ENCODE measurements at regions not wholly inside any gene's neighbourhood (a gene's known extent, or its start where the extent isn't known, plus 50 kb on each side); places are given as distances from the start of the nearest gene placed in this dataset.

GRCh38 chr14:65794674-65795279 is 382.2 kb downstream of the FUT8 start:
- H3K27me3 ChIP-seq (replicated peaks; ENCODE audit: control insufficient read depth, insufficient read depth, low read length), result peaks cover 29% of the 10 kb centered on the region
- H3K4me3 ChIP-seq (ENCODE audit: low read length), result no peak overlapping the region
- no peak overlapping the region for H3K9ac ChIP-seq (ENCODE audit: low read length)
- H3K36me3 ChIP-seq (ENCODE audit: control insufficient read depth, insufficient read depth, low read length, severe bottlenecking), result no peaks in the 10 kb centered on the region
- DNase-seq (ENCODE audit: low read depth), result no peak
- peaks cover 7% of the 10 kb centered on the region for H3K4me1 ChIP-seq (ENCODE audit: control insufficient read depth, insufficient read depth, low read length)
- H3K9me3 ChIP-seq (ENCODE audit: control insufficient read depth, low read length), result no peaks in the 10 kb centered on the region

GRCh38 chr14:65798216-65798615 is 385.7 kb downstream of the FUT8 start:
- Histone ChIP-seq H3K36me3 (ENCODE audit: control insufficient read depth, insufficient read depth, low read length, severe bottlenecking) (no peaks in the 10 kb centered on the region), H3K27me3 (replicated peaks; ENCODE audit: control insufficient read depth, insufficient read depth, low read length) (peaks cover 49% of the 10 kb centered on the region), H3K4me3 (ENCODE audit: low read length) (no peak overlapping the region), H3K9me3 (ENCODE audit: control insufficient read depth, low read length) (peaks cover 5% of the 10 kb centered on the region), H3K4me1 (ENCODE audit: control insufficient read depth, insufficient read depth, low read length) (no peaks in the 10 kb centered on the region), H3K9ac (ENCODE audit: low read length) (no peak overlapping the region)
- DNase-seq (ENCODE audit: low read depth), result no peak

- DNase-seq (ENCODE audit: low read depth), result no peak
- Histone ChIP-seq H3K27me3 (replicated peaks; ENCODE audit: control insufficient read depth, insufficient read depth, low read length) (peaks cover 62% of the 10 kb centered on the region), H3K4me3 (ENCODE audit: low read length) (no peak overlapping the region), H3K9me3 (ENCODE audit: control insufficient read depth, low read length) (peaks cover 5% of the 10 kb centered on the region), H3K4me1 (ENCODE audit: control insufficient read depth, insufficient read depth, low read length) (no peaks in the 10 kb centered on the region), H3K9ac (ENCODE audit: low read length) (no peak overlapping the region), H3K36me3 (ENCODE audit: control insufficient read depth, insufficient read depth, low read length, severe bottlenecking) (no peaks in the 10 kb centered on the region)
These were observed 388.2 kb downstream of the FUT8 start for GRCh38 chr14:65800694-65801093.

- no peak overlapping the region for H3K9ac ChIP-seq (ENCODE audit: low read length)
- no peak for DNase-seq (ENCODE audit: low read depth)
- H3K27me3 ChIP-seq (replicated peaks; ENCODE audit: control insufficient read depth, insufficient read depth, low read length), result peaks cover 57% of the 10 kb centered on the region
- H3K9me3 ChIP-seq (ENCODE audit: control insufficient read depth, low read length), result peaks cover 7% of the 10 kb centered on the region
- no peak overlapping the region for H3K4me3 ChIP-seq (ENCODE audit: low read length)
- peaks cover 3% of the 10 kb centered on the region for H3K4me1 ChIP-seq (ENCODE audit: control insufficient read depth, insufficient read depth, low read length)
- H3K36me3 ChIP-seq (ENCODE audit: control insufficient read depth, insufficient read depth, low read length, severe bottlenecking), result no peaks in the 10 kb centered on the region
These were observed 389.7 kb downstream of the FUT8 start for GRCh38 chr14:65802196-65802595.

- Histone ChIP-seq H3K4me3 (ENCODE audit: low read length) (no peak overlapping the region), H3K9ac (ENCODE audit: low read length) (no peak overlapping the region), H3K36me3 (ENCODE audit: control insufficient read depth, insufficient read depth, low read length, severe bottlenecking) (no peaks in the 10 kb centered on the region), H3K9me3 (ENCODE audit: control insufficient read depth, low read length) (peaks cover 24% of the 10 kb centered on the region), H3K4me1 (ENCODE audit: control insufficient read depth, insufficient read depth, low read length) (peaks cover 3% of the 10 kb centered on the region), H3K27me3 (replicated peaks; ENCODE audit: control insufficient read depth, insufficient read depth, low read length) (peaks cover 51% of the 10 kb centered on the region)
- no peak for DNase-seq (ENCODE audit: low read depth)
These were observed 391.4 kb downstream of the FUT8 start for GRCh38 chr14:65803885-65804284.

DNA sequence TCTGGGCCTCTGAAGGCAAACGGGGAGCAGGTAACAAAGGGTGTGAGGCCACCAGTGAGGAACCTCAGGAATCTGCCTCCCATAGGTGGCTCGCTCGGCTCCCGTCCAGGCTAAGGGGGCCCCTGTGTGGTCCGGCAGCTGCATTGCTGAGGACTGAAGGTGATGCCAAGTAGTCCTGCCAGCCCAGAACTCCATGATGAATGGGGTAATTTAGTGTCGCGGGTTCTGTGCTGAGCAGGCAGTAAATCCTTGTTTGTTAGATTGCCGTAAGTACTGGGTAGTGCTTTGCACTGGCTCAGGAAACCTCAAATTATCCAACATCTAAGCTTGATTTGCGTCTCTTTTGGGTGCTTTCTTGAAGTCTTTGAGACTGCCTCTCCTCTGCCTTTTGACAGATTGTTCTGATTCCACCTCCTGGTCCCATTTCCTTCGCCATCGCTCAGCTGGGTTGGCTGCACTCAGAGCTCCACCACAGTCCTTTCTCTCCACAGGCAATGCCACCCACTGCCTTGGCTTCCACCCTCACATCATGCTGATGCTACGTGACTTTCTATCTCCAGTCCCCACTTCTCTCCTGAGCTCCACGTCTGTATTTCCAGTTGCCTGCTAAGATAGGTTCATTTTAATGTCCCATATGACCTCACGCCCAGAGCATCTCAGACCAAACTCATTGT is 392.0 kb downstream of the FUT8 start:
- Histone ChIP-seq H3K4me1 (ENCODE audit: control insufficient read depth, insufficient read depth, low read length) (peaks cover 3% of the 10 kb centered on the region), H3K36me3 (ENCODE audit: control insufficient read depth, insufficient read depth, low read length, severe bottlenecking) (no peaks in the 10 kb centered on the region), H3K9me3 (ENCODE audit: control insufficient read depth, low read length) (peaks cover 29% of the 10 kb centered on the region), H3K27me3 (replicated peaks; ENCODE audit: control insufficient read depth, insufficient read depth, low read length) (peaks cover 54% of the 10 kb centered on the region), H3K9ac (ENCODE audit: low read length) (no peak overlapping the region), H3K4me3 (ENCODE audit: low read length) (no peak overlapping the region)
- DNase-seq (ENCODE audit: low read depth), result no peak

DNA sequence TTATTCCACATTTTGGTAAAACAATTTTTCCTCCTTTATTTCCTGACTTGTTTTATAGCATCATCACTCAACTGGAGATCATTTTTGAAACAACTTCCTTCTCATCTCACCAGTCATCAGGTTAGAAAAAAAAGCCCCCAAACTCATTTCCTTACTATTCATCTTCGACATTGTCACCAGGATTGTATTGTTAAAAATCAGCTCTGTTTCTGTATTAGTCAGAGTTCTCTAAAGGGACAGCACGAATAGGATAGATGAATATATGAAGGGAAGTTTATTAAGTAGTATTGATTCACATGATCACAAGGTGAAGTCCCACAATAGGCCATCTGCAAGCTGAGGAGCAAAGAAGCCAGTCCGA is 392.6 kb downstream of the FUT8 start:
- Histone ChIP-seq H3K27me3 (replicated peaks; ENCODE audit: control insufficient read depth, insufficient read depth, low read length) (peaks cover 57% of the 10 kb centered on the region), H3K36me3 (ENCODE audit: control insufficient read depth, insufficient read depth, low read length, severe bottlenecking) (no peaks in the 10 kb centered on the region), H3K4me3 (ENCODE audit: low read length) (no peak overlapping the region), H3K4me1 (ENCODE audit: control insufficient read depth, insufficient read depth, low read length) (peaks cover 3% of the 10 kb centered on the region), H3K9me3 (ENCODE audit: control insufficient read depth, low read length) (peaks cover 29% of the 10 kb centered on the region), H3K9ac (ENCODE audit: low read length) (no peak overlapping the region)
- no peak for DNase-seq (ENCODE audit: low read depth)

DNA sequence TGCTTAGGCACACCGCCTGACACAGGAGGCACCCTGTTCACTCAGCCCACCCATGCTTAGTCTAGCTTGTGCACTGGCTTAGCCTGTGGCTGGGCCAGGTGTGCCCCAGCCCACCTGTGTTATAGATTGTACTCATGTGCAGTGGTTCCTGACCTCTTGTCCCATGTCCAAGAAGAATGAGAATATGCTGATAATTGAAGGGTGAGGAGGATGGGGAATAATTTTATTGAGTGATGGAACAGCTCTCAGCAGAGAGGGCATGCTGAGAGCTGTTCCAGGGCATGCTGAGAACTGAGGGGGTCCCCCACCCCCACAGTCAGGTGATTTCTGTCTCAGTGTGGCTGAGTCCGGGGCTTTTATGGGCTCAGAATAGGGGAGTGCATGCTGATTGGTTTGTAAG is 395.9 kb downstream of the FUT8 start:
- Histone ChIP-seq H3K27me3 (replicated peaks; ENCODE audit: control insufficient read depth, insufficient read depth, low read length) (peaks cover 51% of the 10 kb centered on the region), H3K36me3 (ENCODE audit: control insufficient read depth, insufficient read depth, low read length, severe bottlenecking) (no peaks in the 10 kb centered on the region), H3K9me3 (ENCODE audit: control insufficient read depth, low read length) (peaks cover 24% of the 10 kb centered on the region), H3K9ac (ENCODE audit: low read length) (no peak overlapping the region), H3K4me3 (ENCODE audit: low read length) (no peak overlapping the region), H3K4me1 (ENCODE audit: control insufficient read depth, insufficient read depth, low read length) (peaks cover 3% of the 10 kb centered on the region)
- DNase-seq (ENCODE audit: low read depth), result no peak

- peaks cover 24% of the 10 kb centered on the region for H3K9me3 ChIP-seq (ENCODE audit: control insufficient read depth, low read length)
- no peak overlapping the region for H3K4me3 ChIP-seq (ENCODE audit: low read length)
- DNase-seq (ENCODE audit: low read depth), result no peak
- H3K36me3 ChIP-seq (ENCODE audit: control insufficient read depth, insufficient read depth, low read length, severe bottlenecking), result no peaks in the 10 kb centered on the region
- peaks cover 36% of the 10 kb centered on the region for H3K27me3 ChIP-seq (replicated peaks; ENCODE audit: control insufficient read depth, insufficient read depth, low read length)
- peaks cover 3% of the 10 kb centered on the region for H3K4me1 ChIP-seq (ENCODE audit: control insufficient read depth, insufficient read depth, low read length)
- no peak overlapping the region for H3K9ac ChIP-seq (ENCODE audit: low read length)
These were observed 397.8 kb downstream of the FUT8 start for GRCh38 chr14:65810322-65810721.

- no peak overlapping the region for H3K9ac ChIP-seq (ENCODE audit: low read length)
- H3K27me3 ChIP-seq (replicated peaks; ENCODE audit: control insufficient read depth, insufficient read depth, low read length), result peaks cover 36% of the 10 kb centered on the region
- peaks cover 5% of the 10 kb centered on the region for H3K9me3 ChIP-seq (ENCODE audit: control insufficient read depth, low read length)
- H3K4me1 ChIP-seq (ENCODE audit: control insufficient read depth, insufficient read depth, low read length), result no peaks in the 10 kb centered on the region
- no peaks in the 10 kb centered on the region for H3K36me3 ChIP-seq (ENCODE audit: control insufficient read depth, insufficient read depth, low read length, severe bottlenecking)
- H3K4me3 ChIP-seq (ENCODE audit: low read length), result no peak overlapping the region
- no peak for DNase-seq (ENCODE audit: low read depth)
These were observed 401.3 kb downstream of the FUT8 start for GRCh38 chr14:65813760-65814384.

GRCh38 chr14:65815127-65815526 is 402.6 kb downstream of the FUT8 start:
- no peaks in the 10 kb centered on the region for H3K4me1 ChIP-seq (ENCODE audit: control insufficient read depth, insufficient read depth, low read length)
- no peaks in the 10 kb centered on the region for H3K36me3 ChIP-seq (ENCODE audit: control insufficient read depth, insufficient read depth, low read length, severe bottlenecking)
- H3K9ac ChIP-seq (ENCODE audit: low read length), result no peak overlapping the region
- no peak overlapping the region for H3K4me3 ChIP-seq (ENCODE audit: low read length)
- H3K9me3 ChIP-seq (ENCODE audit: control insufficient read depth, low read length), result no peaks in the 10 kb centered on the region
- peaks cover 33% of the 10 kb centered on the region for H3K27me3 ChIP-seq (replicated peaks; ENCODE audit: control insufficient read depth, insufficient read depth, low read length)
- DNase-seq (ENCODE audit: low read depth), result no peak

Measured in adipocyte (in vitro differentiated cells).